Activated CD4-positive, alpha-beta memory T cell treated with anti-CD3 and anti-CD28 coated beads for 36 hours (primary cell): ENCODE measurements at regions not wholly inside any gene's neighbourhood (a gene's known extent, or its start where the extent isn't known, plus 50 kb on each side); places are given as distances from the start of the nearest gene placed in this dataset.
"Not testable (repeated sequence)": the region's sequence is repeated elsewhere in the genome, so short reads cannot be mapped to it uniquely, and the experiment has no call there.

Source experiments
- CTCF ChIA-PET: fragments of 350-600 bp; sonication (Branson Sonifier 250); formaldehyde crosslinking; loops from one replicate; lab custom pipeline; 2021; ENCODE audit warnings: antibody characterized with exemption, inconsistent platforms; lab: Charles Lee
- POLR2A ChIA-PET: fragments of 350-600 bp; sonication (Branson Sonifier 250); formaldehyde crosslinking; loops from one replicate; lab custom pipeline; 2021; ENCODE audit warnings: antibody characterized with exemption; lab: Charles Lee
- DNase-seq: peaks from one replicate; pipeline ENCODE4 v3.0.0-alpha.2; 2020
- H3K27ac Mint-ChIP-seq: one replicate; pipeline ENCODE4 v1.8.0; 2021; ENCODE audit warnings: mixed read lengths
- H3K27me3 Mint-ChIP-seq: one replicate; pipeline ENCODE4 v1.8.0; 2021; ENCODE audit warnings: mixed read lengths
- H3K36me3 Mint-ChIP-seq: one replicate; pipeline ENCODE4 v1.8.0; 2021; ENCODE audit warnings: mixed read lengths
- H3K4me1 Mint-ChIP-seq: one replicate; pipeline ENCODE4 v1.8.0; 2021; ENCODE audit warnings: low read depth, mixed read lengths
- H3K4me3 Mint-ChIP-seq: one replicate; pipeline ENCODE4 v1.8.0; 2021; ENCODE audit warnings: mild to moderate bottlenecking, mixed read lengths
- H3K9me3 Mint-ChIP-seq: one replicate; pipeline ENCODE4 v1.8.0; 2021; ENCODE audit warnings: mixed read lengths
- intact Hi-C: fragments of 100-400 bp; cut with micrococcal nuclease; formaldehyde crosslinking; loops from one replicate; pipeline ENCODE4 v1.15.1; 2023

- ChIA-PET POLR2A (no interaction called here), CTCF (no interaction called here)
Measured at GRCh38 chr10:32217216-32217615, 129.7 kb downstream of the EPC1 start.

GRCh38 chr10:32213838-32214237 lies 133.1 kb downstream of the EPC1 start:
- CTCF ChIA-PET: interaction anchor here (0.6 kb wide), 2 partner anchors 9 to 278 kb away, joined by 3 to 4 read pairs; no protein-coding TSS in a partner anchor
- H3K27ac Mint-ChIP-seq, POLR2A ChIA-PET, DNase-seq, H3K9me3 Mint-ChIP-seq, H3K36me3 Mint-ChIP-seq, H3K4me3 Mint-ChIP-seq, H3K4me1 Mint-ChIP-seq, H3K27me3 Mint-ChIP-seq: not testable (repeated sequence)
- intact Hi-C loops: loop anchor here (5.0 kb wide), 1 partner anchor 153 kb away; no protein-coding TSS in a partner anchor

More at GRCh38 chr10:32217216-32217615, 129.7 kb downstream of the EPC1 start:
- Mint-ChIP-seq H3K27me3 (peaks cover 4% of the 10 kb centered on the region), H3K36me3 (peaks cover 7% of the 10 kb centered on the region), H3K27ac (no peak overlapping the region), H3K4me3 (no peak overlapping the region), H3K9me3 (peaks cover 20% of the 10 kb centered on the region), H3K4me1 (no peaks in the 10 kb centered on the region)
- no peak for DNase-seq
- intact Hi-C loops: no loop called here

- no peak for DNase-seq
- Mint-ChIP-seq H3K36me3 (no peaks in the 10 kb centered on the region), H3K4me3 (no peak overlapping the region), H3K27me3 (peaks cover 5% of the 10 kb centered on the region), H3K4me1 (peaks cover 3% of the 10 kb centered on the region), H3K9me3 (no peaks in the 10 kb centered on the region), H3K27ac (no peak overlapping the region)
- ChIA-PET POLR2A (interaction anchor here (0.6 kb wide), 1 partner anchor 13 kb away, joined by 3 read pairs; no protein-coding TSS in a partner anchor), CTCF (interaction anchor here (0.6 to 1.6 kb wide), 12 partner anchors 9 to 349 kb away, joined by 3 to 5 read pairs (median 3); no protein-coding TSS in a partner anchor)
- intact Hi-C loops: loop anchor here (5.0 kb wide), 1 partner anchor 156 kb away; no protein-coding TSS in a partner anchor
Measured at GRCh38 chr10:32211046-32211363, 136.0 kb downstream of the EPC1 start.

- Mint-ChIP-seq H3K4me3 (no peak overlapping the region), H3K36me3 (no peaks in the 10 kb centered on the region), H3K4me1 (peaks cover 3% of the 10 kb centered on the region), H3K27ac (no peak overlapping the region), H3K27me3 (peaks cover 5% of the 10 kb centered on the region), H3K9me3 (no peaks in the 10 kb centered on the region)
- CTCF ChIA-PET: interaction anchor here (0.6 to 1.6 kb wide), 12 partner anchors 8 to 349 kb away, joined by 3 to 5 read pairs (median 3); no protein-coding TSS in a partner anchor
- intact Hi-C loops: loop anchor here (5.0 kb wide), 1 partner anchor 157 kb away; no protein-coding TSS in a partner anchor
- peak; percentile 33 for DNase-seq
- POLR2A ChIA-PET: interaction anchor here (0.6 kb wide), 1 partner anchor 13 kb away, joined by 3 read pairs; no protein-coding TSS in a partner anchor
Measured at GRCh38 chr10:32210306-32211045, 136.5 kb downstream of the EPC1 start.

GRCh38 chr10:32208005-32208404 lies 139.0 kb downstream of the EPC1 start:
- H3K4me1 Mint-ChIP-seq, DNase-seq, H3K27ac Mint-ChIP-seq, H3K9me3 Mint-ChIP-seq, H3K4me3 Mint-ChIP-seq, H3K36me3 Mint-ChIP-seq, H3K27me3 Mint-ChIP-seq, POLR2A ChIA-PET: not testable (repeated sequence)
- intact Hi-C loops: loop anchor here (5.0 kb wide), 1 partner anchor 346 kb away; no protein-coding TSS in a partner anchor
- CTCF ChIA-PET: interaction anchor here (1.0 to 1.1 kb wide), 2 partner anchors 9 to 346 kb away, joined by 3 read pairs; no protein-coding TSS in a partner anchor

GRCh38 chr10:32207544-32207943 lies 139.4 kb downstream of the EPC1 start:
- H3K27ac Mint-ChIP-seq: no peak overlapping the region
- DNase-seq: peak; percentile 74
- no peak overlapping the region for H3K4me3 Mint-ChIP-seq
- H3K9me3 Mint-ChIP-seq: no peaks in the 10 kb centered on the region
- peaks cover 3% of the 10 kb centered on the region for H3K27me3 Mint-ChIP-seq
- POLR2A ChIA-PET: no interaction called here
- H3K36me3 Mint-ChIP-seq: no peaks in the 10 kb centered on the region
- CTCF ChIA-PET: interaction anchor here (1.1 kb wide), 1 partner anchor 346 kb away, joined by 3 read pairs; no protein-coding TSS in a partner anchor
- H3K4me1 Mint-ChIP-seq: peaks cover 3% of the 10 kb centered on the region
- intact Hi-C loops: loop anchor here (5.0 kb wide), 1 partner anchor 345 kb away; no protein-coding TSS in a partner anchor

- ChIA-PET POLR2A (no interaction called here), CTCF (interaction anchor here (0.7 to 1.2 kb wide), 3 partner anchors 11 to 344 kb away, joined by 3 read pairs; no protein-coding TSS in a partner anchor)
- intact Hi-C loops: loop anchor here (5.0 kb wide), 1 partner anchor 343 kb away; no protein-coding TSS in a partner anchor
- Mint-ChIP-seq H3K9me3 (no peaks in the 10 kb centered on the region), H3K27ac (no peak overlapping the region), H3K4me3 (no peak overlapping the region), H3K4me1 (peaks cover 3% of the 10 kb centered on the region), H3K27me3 (peaks cover 3% of the 10 kb centered on the region), H3K36me3 (no peaks in the 10 kb centered on the region)
- no peak for DNase-seq
Measured at GRCh38 chr10:32205670-32206069, 141.3 kb downstream of the EPC1 start.

- Mint-ChIP-seq H3K4me3 (no peak overlapping the region), H3K36me3 (no peaks in the 10 kb centered on the region), H3K9me3 (no peaks in the 10 kb centered on the region), H3K4me1 (no peaks in the 10 kb centered on the region), H3K27ac (no peak overlapping the region), H3K27me3 (no peaks in the 10 kb centered on the region)
- intact Hi-C loops: loop anchor here (5.0 kb wide), 1 partner anchor 342 kb away; no protein-coding TSS in a partner anchor
- DNase-seq: no peak
- ChIA-PET CTCF (interaction anchor here (0.7 to 1.0 kb wide), 2 partner anchors 12 to 51 kb away, joined by 3 read pairs; no protein-coding TSS in a partner anchor), POLR2A (no interaction called here)
Measured at GRCh38 chr10:32204606-32205005, 142.4 kb downstream of the EPC1 start.

GRCh38 chr10:32199714-32200394 lies 143.6 kb upstream of the KIF5B start:
- CTCF ChIA-PET: interaction anchor here (1.0 to 1.3 kb wide), 3 partner anchors 8 to 11 kb away, joined by 3 to 5 read pairs (median 4); no protein-coding TSS in a partner anchor

GRCh38 chr10:32197423-32197822 lies 141.2 kb upstream of the KIF5B start:
- no peaks in the 10 kb centered on the region for H3K9me3 Mint-ChIP-seq
- ChIA-PET CTCF (interaction anchor here (0.7 kb wide), 1 partner anchor 946 kb away, joined by 3 read pairs; no protein-coding TSS in a partner anchor), POLR2A (no interaction called here)
- H3K36me3 Mint-ChIP-seq: no peaks in the 10 kb centered on the region
- no peaks in the 10 kb centered on the region for H3K27me3 Mint-ChIP-seq
- DNase-seq: no peak
- no peak overlapping the region for H3K4me3 Mint-ChIP-seq
- H3K27ac Mint-ChIP-seq: no peak overlapping the region
- no peaks in the 10 kb centered on the region for H3K4me1 Mint-ChIP-seq
- intact Hi-C loops: loop anchor here (10.0 kb wide), 1 partner anchor 57 kb away; no protein-coding TSS in a partner anchor

More at GRCh38 chr10:32199714-32200394, 143.6 kb upstream of the KIF5B start:
- Mint-ChIP-seq H3K4me3 (no peak overlapping the region), H3K27ac (no peak overlapping the region), H3K36me3 (no peaks in the 10 kb centered on the region), H3K9me3 (no peaks in the 10 kb centered on the region), H3K27me3 (no peaks in the 10 kb centered on the region), H3K4me1 (no peaks in the 10 kb centered on the region)
- intact Hi-C loops: loop anchor here (10.0 kb wide), 1 partner anchor 55 kb away; no protein-coding TSS in a partner anchor
- no peak for DNase-seq
- POLR2A ChIA-PET: no interaction called here

GRCh38 chr10:32190890-32191491 lies 134.8 kb upstream of the KIF5B start:
- Mint-ChIP-seq H3K36me3 (no peaks in the 10 kb centered on the region), H3K27ac (no peak overlapping the region), H3K27me3 (no peaks in the 10 kb centered on the region), H3K4me1 (no peaks in the 10 kb centered on the region), H3K9me3 (no peaks in the 10 kb centered on the region), H3K4me3 (no peak overlapping the region)
- DNase-seq: no peak
- POLR2A ChIA-PET: no interaction called here
- CTCF ChIA-PET: interaction anchor here (0.6 to 5.7 kb wide), 12 partner anchors 9 to 329 kb away, joined by 3 to 35 read pairs (median 4); no protein-coding TSS in a partner anchor
- intact Hi-C loops: loop anchor here (1.0 to 10.0 kb wide), 3 partner anchors 64 to 178 kb away; no protein-coding TSS in a partner anchor
